ENCODE measurements at regions not wholly inside any gene's neighbourhood (a gene's known extent, or its start where the extent isn't known, plus 50 kb on each side); places are given as distances from the start of the nearest gene placed in this dataset.

DNA sequence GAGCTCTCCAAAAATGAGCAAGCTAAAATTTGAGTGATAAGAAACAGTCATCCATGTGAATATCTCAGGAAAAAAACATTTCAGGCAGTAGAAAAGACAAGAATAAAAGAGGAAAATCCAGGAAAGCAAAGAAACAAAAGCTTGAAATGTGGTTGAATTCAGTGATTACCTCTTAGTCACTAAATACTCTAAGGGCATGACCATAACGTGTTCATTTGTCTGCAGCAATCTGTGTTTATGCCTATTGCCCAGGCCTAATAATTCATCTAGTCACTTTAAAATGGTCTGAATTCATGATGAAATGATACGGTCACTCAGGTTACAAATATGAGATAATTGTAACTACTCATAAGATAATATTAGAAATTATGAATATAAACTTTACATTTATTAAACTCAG lies 837.9 kb downstream of the STPG2 start:
- H3K79me2 ChIP-seq (ENCODE audit: insufficient read depth, low read length), result no peaks in the 10 kb centered on the region
- H3K4me2 ChIP-seq (replicated peaks; ENCODE audit: extremely low read depth, low read length, poor library complexity, severe bottlenecking), result no peak overlapping the region
- TF ChIP-seq, protein P1, sequence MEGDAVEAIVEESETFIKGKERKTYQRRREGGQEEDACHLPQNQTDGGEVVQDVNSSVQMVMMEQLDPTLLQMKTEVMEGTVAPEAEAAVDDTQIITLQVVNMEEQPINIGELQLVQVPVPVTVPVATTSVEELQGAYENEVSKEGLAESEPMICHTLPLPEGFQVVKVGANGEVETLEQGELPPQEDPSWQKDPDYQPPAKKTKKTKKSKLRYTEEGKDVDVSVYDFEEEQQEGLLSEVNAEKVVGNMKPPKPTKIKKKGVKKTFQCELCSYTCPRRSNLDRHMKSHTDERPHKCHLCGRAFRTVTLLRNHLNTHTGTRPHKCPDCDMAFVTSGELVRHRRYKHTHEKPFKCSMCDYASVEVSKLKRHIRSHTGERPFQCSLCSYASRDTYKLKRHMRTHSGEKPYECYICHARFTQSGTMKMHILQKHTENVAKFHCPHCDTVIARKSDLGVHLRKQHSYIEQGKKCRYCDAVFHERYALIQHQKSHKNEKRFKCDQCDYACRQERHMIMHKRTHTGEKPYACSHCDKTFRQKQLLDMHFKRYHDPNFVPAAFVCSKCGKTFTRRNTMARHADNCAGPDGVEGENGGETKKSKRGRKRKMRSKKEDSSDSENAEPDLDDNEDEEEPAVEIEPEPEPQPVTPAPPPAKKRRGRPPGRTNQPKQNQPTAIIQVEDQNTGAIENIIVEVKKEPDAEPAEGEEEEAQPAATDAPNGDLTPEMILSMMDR (IDR thresholded peaks at IDR 0.05), result no peak
- peaks cover 3 to 12% (median 10%) of the 10 kb centered on the region in 7 donors for H3K9me3 Mint-ChIP-seq
- H3K9ac ChIP-seq (ENCODE audit: insufficient read depth, low read length, poor library complexity, severe bottlenecking), result no peak overlapping the region
- H3K36me3 ChIP-seq (replicated peaks in 1 of 2; ENCODE audit: control insufficient read depth in 1 of 2, insufficient read depth in 2 of 2, low read length in 2 of 2), result no peaks in the 10 kb centered on the region
- no peak for DNase-seq
- no peaks in the 10 kb centered on the region for H3K27me3 ChIP-seq (ENCODE audit: control insufficient read depth in 2 of 2, insufficient read depth in 2 of 2, low read length in 2 of 2)
- H4K20me1 ChIP-seq (ENCODE audit: insufficient read depth, low read length), result no peaks in the 10 kb centered on the region
- H2AFZ ChIP-seq (ENCODE audit: insufficient read depth, low read depth, low read length, poor library complexity, severe bottlenecking), result no peak overlapping the region
- no CpG with 5 or more reads among the region's 2 CpGs for WGBS (ENCODE audit: insufficient coverage)
- H3K36me3 Mint-ChIP-seq, result no peaks in the 10 kb centered on the region
- H3K27ac Mint-ChIP-seq, result no peak overlapping the region
- H3K4me3 Mint-ChIP-seq, result no peak overlapping the region
- H3K27me3 Mint-ChIP-seq (ENCODE audit: low read depth in 3 of 3), result no peaks in the 10 kb centered on the region
- peaks cover 8 to 10% of the 10 kb centered on the region in 2 donors for H3K9me3 ChIP-seq (replicated peaks in 1 of 2; ENCODE audit: control insufficient read depth in 1 of 2, insufficient read depth in 1 of 2, low read length in 2 of 2)
- H3K4me1 Mint-ChIP-seq, result no peaks in the 10 kb centered on the region
- no peak overlapping the region for H3K4me3 ChIP-seq (replicated peaks in 1 of 3; ENCODE audit: low read depth in 2 of 3, low read length in 3 of 3)
- H3K4me1 ChIP-seq (ENCODE audit: control insufficient read depth in 1 of 2, insufficient read depth in 2 of 2, low read length in 2 of 2), result no peaks in the 10 kb centered on the region
- intact Hi-C loops (cut with micrococcal nuclease), result no loop called here
- H3K27ac ChIP-seq (ENCODE audit: low read depth in 1 of 2, low read length in 2 of 2), result no peak overlapping the region

DNA sequence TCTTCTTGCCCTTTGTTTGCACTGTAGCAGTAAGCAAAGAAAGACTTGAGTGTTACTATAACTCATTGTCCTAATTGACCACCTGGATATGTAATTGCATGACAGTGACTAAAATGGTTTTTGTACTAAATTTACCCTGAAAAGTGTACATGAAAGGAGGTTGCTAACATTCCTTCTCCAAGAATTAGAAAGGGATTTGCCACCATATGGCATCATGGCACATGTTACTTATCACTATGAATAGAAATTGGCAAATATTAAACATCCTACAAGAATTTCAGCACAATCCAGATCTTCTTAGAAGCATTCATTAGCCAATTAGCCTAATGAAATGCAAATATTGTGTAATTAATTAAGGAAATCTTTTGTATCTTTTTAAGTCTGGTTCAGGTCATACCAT lies 834.2 kb downstream of the STPG2 start:
- no peaks in the 10 kb centered on the region for H3K27me3 Mint-ChIP-seq (ENCODE audit: low read depth in 3 of 3)
- Histone ChIP-seq H3K79me2 (ENCODE audit: insufficient read depth, low read length) (no peaks in the 10 kb centered on the region), H3K36me3 (replicated peaks in 1 of 2; ENCODE audit: control insufficient read depth in 1 of 2, insufficient read depth in 2 of 2, low read length in 2 of 2) (no peaks in the 10 kb centered on the region), H3K9me3 (replicated peaks in 1 of 2; ENCODE audit: control insufficient read depth in 1 of 2, insufficient read depth in 1 of 2, low read length in 2 of 2) (peaks cover 7 to 9% of the 10 kb centered on the region in 2 donors), H3K27ac (ENCODE audit: low read depth in 1 of 2, low read length in 2 of 2) (no peak overlapping the region), H4K20me1 (ENCODE audit: insufficient read depth, low read length) (no peaks in the 10 kb centered on the region), H3K27me3 (ENCODE audit: control insufficient read depth in 2 of 2, insufficient read depth in 2 of 2, low read length in 2 of 2) (no peaks in the 10 kb centered on the region), H2AFZ (ENCODE audit: insufficient read depth, low read depth, low read length, poor library complexity, severe bottlenecking) (no peak overlapping the region), H3K4me1 (ENCODE audit: control insufficient read depth in 1 of 2, insufficient read depth in 2 of 2, low read length in 2 of 2) (no peaks in the 10 kb centered on the region), H3K9ac (ENCODE audit: insufficient read depth, low read length, poor library complexity, severe bottlenecking) (no peak overlapping the region), H3K4me3 (replicated peaks in 1 of 3; ENCODE audit: low read depth in 2 of 3, low read length in 3 of 3) (no peak overlapping the region), H3K4me2 (replicated peaks; ENCODE audit: extremely low read depth, low read length, poor library complexity, severe bottlenecking) (no peak overlapping the region)
- no peak overlapping the region for H3K27ac Mint-ChIP-seq
- no peak overlapping the region for H3K4me3 Mint-ChIP-seq
- no peaks in the 10 kb centered on the region for H3K4me1 Mint-ChIP-seq
- no peaks in the 10 kb centered on the region for H3K36me3 Mint-ChIP-seq
- no peak for DNase-seq
- intact Hi-C loops (cut with micrococcal nuclease), result no loop called here
- peaks cover 1 to 14% (median 9%) of the 10 kb centered on the region in 7 donors for H3K9me3 Mint-ChIP-seq
- TF ChIP-seq, protein P1 (IDR thresholded peaks at IDR 0.05), result no peak
